Left ventricle myocardium superior (tissue), 1 donor: ENCODE measurements at regions not wholly inside any gene's neighbourhood (a gene's known extent, or its start where the extent isn't known, plus 50 kb on each side); places are given as distances from the start of the nearest gene placed in this dataset.
"Not testable (repeated sequence)": the region's sequence is repeated elsewhere in the genome, so short reads cannot be mapped to it uniquely, and the experiment has no call there.

Experiments used
- ATAC-seq: fragments of 200-7000 bp; cut with Tn5 transposase; one replicate; pipeline ENCODE4 v1.9.1; 2020; ENCODE audit warnings: mild to moderate bottlenecking, moderate library complexity
- DNase-seq: peaks from one replicate; pipeline ENCODE4 v3.0.0-alpha.2; 2020
- intact Hi-C: fragments of 100-400 bp; cut with micrococcal nuclease; formaldehyde crosslinking; loops from one replicate; pipeline ENCODE4 v1.11.0; 2022
- donor health status: DM: no; HTN: yes; CAD: no; lungs with severe emphysema.

DNA sequence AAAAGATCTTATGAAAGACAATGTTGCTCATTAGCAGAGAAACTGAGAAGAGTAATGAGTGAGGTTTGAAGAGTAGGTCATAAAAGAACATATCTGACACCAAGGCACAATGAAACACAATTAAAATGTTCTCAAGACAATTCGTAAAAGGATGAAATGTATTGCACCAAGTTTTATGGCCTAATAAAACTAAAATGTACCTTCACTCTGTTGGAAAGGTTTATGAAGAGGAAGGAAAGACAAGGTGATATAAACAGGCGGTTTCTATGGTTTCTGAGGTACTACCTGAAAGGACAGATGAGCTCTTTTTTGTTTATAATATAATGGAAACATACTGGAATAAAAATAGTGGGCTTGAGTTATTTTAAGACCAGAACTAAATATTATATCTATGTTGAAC is 821.3 kb downstream of the TAF11L14 start:
- no peak for DNase-seq
- no peak for ATAC-seq
- intact Hi-C loops, result no loop called here

DNA sequence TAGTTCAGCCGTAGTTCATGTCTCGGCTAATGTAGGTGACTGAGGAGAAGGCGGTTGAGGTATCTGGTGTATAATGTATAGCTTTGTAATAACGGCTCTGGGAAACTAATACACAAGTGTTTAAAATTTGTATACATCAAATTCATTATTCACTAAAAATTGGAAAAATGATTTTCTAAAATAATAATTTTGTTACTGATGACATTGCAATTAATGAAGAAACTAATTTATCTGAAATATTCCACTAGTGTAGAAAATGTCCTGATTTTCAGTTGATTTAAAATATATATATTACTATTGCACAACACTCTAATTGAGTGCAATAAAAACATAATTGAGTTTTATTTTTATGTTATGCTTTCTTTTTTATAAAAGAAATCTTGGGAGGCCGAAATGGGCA is 823.0 kb downstream of the TAF11L14 start:
- ATAC-seq, result no peak
- intact Hi-C loops, result no loop called here

GRCh38 chr5:18461766-18462165 is 827.5 kb downstream of the TAF11L14 start:
- intact Hi-C loops, result no loop called here
- ATAC-seq, result no peak
- no peak for DNase-seq

More for the DNA sequence above, 823.0 kb downstream of the TAF11L14 start:
- no peak for DNase-seq

GRCh38 chr5:18465833-18466681 is 831.8 kb downstream of the TAF11L14 start:
- no peak for DNase-seq

DNA sequence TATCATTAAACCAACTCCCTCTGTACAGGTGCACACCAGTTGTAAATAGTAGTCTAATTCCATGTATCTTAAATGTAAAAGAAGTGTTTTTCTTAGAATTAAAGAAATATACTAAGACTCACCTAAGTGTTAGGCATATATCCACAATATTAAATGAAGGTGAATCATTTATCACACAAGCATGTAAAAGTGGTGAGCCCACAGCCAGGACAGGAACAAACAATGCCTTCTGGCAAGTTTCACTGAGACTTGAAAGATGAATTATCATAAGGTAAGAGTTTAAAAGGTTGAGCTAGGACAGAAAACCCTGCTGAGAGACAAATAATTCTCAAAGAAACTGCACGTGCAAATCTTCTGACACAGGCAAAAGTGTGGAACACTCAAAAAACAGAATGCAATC is 832.5 kb downstream of the TAF11L14 start:
- no peak for ATAC-seq
- DNase-seq, result no peak
- intact Hi-C loops, result no loop called here

More at GRCh38 chr5:18465833-18466681, 831.8 kb downstream of the TAF11L14 start:
- ATAC-seq, result no peak
- intact Hi-C loops, result no loop called here

GRCh38 chr5:18471791-18472190 is 837.5 kb downstream of the TAF11L14 start:
- ATAC-seq, intact Hi-C loops: not testable (repeated sequence)

GRCh38 chr5:18483451-18483850 is 849.2 kb downstream of the TAF11L14 start:
- ATAC-seq (no peak), DNase-seq (no peak)
- intact Hi-C loops, result no loop called here

More at GRCh38 chr5:18471791-18472190, 837.5 kb downstream of the TAF11L14 start:
- not testable (repeated sequence) for DNase-seq

- ATAC-seq, result no peak
- intact Hi-C loops, result no loop called here
- no peak for DNase-seq
Observed at GRCh38 chr5:18487928-18488480, 853.7 kb downstream of the TAF11L14 start.

GRCh38 chr5:18489703-18490102 is 855.4 kb downstream of the TAF11L14 start:
- intact Hi-C loops, result no loop called here
- DNase-seq (no peak), ATAC-seq (no peak)

DNA sequence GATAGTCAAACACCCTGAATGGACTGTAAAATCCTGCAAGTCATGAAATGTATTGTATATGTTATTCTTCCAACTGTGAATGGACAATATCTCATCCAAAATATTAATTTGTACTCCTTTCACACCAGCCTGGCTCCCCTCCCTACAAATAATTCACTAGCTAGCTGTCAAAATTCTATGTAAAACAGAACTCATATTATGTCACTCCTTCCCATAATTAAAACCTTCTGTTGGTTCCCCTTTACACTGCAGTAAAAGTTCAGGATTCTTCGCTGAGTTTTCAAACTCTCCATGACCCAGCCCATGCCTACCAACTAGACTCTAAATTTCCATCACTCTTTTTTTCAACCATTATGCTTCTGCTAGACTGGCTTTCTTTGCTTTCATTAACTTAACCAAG is 857.1 kb downstream of the TAF11L14 start:
- DNase-seq (no peak), ATAC-seq (no peak)
- intact Hi-C loops, result no loop called here

DNA sequence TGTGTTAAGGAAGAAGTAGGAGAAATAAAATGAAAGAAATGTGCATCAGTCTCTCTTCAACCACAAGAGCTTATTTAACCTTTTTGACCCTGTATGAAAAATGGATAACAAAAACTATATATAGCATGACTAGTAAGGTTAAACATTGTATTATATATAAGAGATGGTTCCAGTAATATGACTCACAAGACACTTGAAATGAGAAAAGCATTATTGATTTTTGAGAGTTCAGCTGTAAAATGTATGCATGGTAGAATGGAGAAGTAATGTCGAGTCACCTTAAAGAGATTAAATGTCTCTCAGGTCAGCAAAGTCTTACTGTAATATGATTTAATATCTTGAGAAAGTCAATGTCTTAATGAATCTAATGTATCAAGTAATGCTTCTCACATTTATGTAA is 860.9 kb downstream of the TAF11L14 start:
- DNase-seq, result no peak
- intact Hi-C loops, result no loop called here
- ATAC-seq, result no peak

GRCh38 chr5:18496041-18496440 is 861.8 kb downstream of the TAF11L14 start:
- no peak for ATAC-seq
- intact Hi-C loops, result no loop called here
- no peak for DNase-seq

- DNase-seq (no peak), ATAC-seq (no peak)
- intact Hi-C loops, result no loop called here
Observed at GRCh38 chr5:18497089-18497488, 862.8 kb downstream of the TAF11L14 start.

- intact Hi-C loops, result no loop called here
- ATAC-seq (no peak), DNase-seq (no peak)
Observed at GRCh38 chr5:18503797-18504328, 869.6 kb downstream of the TAF11L14 start.

DNA sequence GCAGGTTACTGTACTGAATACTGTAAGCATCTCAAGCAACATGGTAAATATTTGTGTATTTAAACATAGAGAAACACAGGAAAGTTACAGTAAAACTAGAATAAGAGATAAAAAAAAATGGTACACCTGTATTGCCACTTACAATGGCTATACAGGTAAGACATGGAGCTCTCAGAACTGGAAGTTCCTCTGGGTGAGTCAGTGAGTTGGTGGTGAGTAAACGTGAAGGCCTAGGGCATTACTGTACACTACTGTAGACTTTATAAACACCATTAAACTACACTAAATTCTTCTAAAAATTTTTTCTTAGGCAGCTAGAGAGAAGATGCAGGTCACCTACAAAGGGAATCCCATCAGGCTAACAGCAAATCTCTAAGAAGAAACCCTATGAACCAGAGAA is 872.9 kb downstream of the TAF11L14 start:
- ATAC-seq, result no peak
- intact Hi-C loops, result no loop called here
- DNase-seq, result no peak

DNA sequence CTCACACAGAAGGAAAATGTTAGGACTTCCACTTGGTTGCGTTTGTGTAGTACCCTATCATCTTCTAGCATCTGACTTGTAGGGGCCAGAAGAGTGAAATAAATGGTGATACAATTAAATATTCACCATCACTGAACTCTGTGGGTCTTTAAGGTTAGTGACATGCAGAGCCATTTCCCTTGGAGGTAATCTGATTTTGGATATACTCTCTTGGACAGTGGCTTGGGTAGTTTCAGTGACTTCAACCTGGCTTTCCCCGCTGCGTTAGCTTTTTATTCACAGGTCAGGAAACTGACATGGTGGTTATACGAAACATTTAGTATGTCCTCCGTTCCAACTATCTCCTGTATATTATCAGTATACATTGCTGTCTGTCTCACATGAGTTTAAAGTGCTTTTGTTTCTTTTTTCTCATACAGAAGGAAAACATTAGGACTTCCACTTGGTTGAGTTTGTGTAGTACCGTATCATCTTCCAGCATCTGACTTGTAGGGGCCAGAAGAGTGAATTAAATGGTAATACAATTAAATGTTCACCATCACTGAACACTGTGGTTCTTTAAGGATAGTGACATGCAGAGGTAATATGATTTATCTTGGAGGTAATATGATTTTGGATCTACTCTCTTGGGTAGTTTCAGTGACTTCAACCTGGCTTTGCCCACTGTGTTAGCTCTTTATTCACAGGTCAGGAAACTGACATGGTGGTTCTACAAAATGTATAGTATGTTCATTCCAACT is 883.6 kb downstream of the TAF11L14 start:
- ATAC-seq (no peak), DNase-seq (no peak)
- intact Hi-C loops, result no loop called here

DNA sequence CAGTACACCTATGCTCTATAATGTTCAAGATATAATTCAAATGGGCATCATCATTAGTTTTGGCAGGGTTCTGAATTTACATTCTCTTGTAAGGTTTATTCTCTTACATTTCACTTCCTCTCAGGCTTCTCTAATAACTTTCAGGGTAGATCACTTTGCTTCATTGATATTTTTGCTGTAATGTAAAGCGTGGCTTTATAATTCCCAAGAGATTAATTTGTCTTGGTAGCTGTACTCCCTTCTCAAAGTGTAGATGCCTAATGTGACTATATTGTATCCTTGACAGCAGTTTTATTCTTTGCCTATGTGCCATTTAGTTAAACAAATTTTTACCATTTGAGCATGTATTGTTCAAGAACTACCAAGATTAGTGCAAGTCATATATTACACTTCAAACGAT is 889.1 kb downstream of the TAF11L14 start:
- intact Hi-C loops, result no loop called here
- ATAC-seq (no peak), DNase-seq (no peak)

DNA sequence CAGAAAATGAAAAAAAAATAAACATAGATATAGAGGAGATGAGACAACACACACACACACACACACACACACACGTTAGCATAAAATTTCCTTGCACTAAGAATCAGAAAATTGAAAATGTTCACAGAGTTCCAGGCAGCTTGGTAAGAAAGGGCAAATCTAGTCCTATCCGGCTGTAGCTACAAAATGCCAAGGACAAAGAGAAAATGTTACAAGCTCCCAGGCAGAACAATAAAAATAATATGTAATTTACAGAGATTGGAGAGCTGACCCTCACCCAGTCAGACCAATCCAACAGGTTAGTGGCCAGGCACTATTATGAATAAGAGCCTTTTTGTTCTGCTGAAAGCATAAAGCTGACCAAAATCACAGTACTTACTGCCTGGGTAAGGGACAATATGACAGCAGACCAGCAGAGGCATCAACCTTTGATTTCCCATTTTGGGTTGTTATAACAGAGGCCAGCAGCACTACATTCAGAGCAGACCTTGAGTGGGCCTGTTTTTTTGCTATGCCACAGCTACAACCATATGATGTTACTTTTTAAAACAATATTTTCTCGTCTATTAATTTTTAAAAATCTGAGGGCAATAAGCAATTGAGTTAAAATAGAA is 892.6 kb downstream of the TAF11L14 start:
- no peak for DNase-seq
- intact Hi-C loops, result no loop called here
- ATAC-seq, result no peak

DNA sequence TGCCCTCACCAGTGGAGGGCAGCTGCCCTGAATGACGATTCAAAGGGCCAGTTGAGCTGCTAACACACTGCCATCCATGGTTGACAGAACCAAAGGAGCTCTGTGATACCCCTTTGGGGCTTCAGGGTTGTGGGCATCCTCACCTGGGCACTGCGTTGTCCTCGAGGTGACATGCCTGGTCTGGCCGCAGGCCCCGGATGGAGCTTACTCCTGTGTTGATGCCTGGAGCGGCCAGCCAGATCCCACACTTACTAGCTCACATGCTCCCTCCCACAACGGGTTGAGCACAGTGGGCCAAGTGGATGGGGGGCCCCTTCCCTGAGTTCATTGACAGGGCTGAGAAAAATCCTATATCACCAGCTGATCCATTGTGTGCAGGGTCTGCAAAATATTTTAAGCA is 898.9 kb downstream of the TAF11L14 start:
- DNase-seq, result no peak
- intact Hi-C loops, result no loop called here
- no peak for ATAC-seq

DNA sequence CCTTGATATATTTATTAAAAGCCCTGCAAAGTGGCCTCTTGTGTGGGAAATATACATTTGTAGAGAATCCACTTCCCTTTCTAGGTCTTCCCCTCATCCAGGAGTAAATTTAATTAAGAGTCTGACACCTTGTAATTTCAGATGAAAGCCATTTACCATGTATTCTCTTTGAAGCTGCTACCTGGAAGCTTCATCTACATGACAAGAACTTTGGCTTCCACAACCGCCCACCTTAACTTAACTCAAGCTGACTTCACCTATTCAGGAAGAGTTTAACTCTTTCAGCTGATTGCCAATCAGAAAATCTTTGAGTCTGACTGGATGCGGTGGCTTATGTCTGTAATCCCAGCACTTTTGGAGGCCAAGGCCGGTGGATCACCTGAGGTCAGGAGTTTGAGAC is 899.9 kb downstream of the TAF11L14 start:
- no peak for ATAC-seq
- no peak for DNase-seq
- intact Hi-C loops, result no loop called here
